Kidney glomerular epithelial cell (primary cell): ENCODE measurements at regions not wholly inside any gene's neighbourhood (a gene's known extent, or its start where the extent isn't known, plus 50 kb on each side); places are given as distances from the start of the nearest gene placed in this dataset.
"Not testable (repeated sequence)": the region's sequence is repeated elsewhere in the genome, so short reads cannot be mapped to it uniquely, and the experiment has no call there.

Source experiments
- DNase-seq: peaks from one replicate; lab custom pipeline; 2025; lab: John Stamatoyannopoulos, UW

DNA sequence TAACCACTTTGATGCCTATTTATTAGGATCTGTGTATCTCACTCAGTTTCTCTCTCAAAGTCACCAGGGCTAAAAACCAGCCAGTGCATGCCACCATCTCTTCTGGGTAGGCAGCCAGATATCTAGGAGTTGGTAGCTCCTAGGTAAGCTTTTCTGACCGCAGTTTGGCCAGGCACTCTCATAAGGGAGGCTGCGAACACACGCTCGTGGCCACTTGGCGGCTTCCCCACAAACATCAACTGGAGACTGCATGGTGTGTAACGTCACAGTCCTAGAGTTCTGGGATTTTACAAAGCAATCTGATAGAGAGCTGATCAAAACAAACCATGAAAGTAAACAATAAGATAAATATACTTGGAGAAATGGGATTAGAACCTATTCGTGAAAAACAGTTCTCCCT is 424.3 kb upstream of the ACVR2A start:
- DNase-seq: no peak

DNA sequence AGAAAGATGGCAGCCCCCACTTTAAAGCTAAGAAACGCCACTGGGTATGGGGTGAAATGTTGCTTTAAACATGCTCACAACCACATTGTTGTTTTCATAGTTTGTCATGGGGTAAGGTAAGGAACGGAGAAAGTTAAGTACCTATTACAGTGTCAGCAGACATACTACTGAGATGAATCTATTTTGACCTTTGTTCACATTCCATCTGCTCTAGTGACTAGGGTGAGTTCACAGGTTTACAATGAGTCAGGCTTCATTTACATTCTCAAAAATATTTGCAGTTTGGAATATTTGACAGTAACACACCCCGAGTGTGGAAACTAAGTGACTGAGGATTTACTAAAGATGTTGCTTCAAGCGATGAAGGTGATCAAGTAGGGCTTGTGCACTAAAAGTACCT is 428.7 kb upstream of the ACVR2A start:
- peak; percentile 69 for DNase-seq

DNA sequence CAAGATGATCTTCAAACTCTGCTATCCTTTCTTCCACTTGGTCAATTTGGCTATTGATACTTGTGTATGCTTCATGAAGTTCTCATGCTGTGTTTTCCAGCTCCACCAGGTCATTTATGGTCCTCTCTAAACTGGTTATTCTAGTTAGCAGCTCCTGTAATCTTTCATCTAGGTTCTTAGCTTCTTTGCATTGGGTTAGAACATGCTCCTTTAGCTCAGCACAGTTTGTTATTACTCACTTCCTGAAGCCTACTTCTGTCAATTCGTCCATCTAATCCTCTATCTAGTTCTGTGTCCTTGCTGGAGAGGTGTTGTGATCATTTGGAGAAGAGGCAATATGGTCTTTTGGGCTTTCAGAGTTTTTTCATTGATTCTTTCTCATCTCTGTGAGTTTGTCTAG is 430.2 kb upstream of the ACVR2A start:
- DNase-seq: not testable (repeated sequence)

DNA sequence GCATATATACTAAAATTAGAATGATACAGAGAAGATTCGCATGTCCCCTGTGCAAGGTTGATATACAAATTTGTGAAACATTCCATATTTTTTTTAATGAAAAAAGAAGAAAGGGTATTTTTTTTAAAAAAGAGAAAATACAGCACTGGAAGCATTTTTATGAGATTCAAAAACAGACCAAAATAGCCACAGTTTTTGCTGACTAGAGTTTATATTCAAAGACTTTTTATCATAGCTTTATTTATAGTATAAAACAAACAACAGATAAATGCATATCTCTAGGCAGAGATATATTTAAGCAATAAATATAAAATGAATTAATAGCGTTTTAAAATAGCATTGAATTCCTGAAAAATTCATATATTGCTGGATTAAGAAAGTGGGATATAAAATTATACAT is 436.5 kb upstream of the ACVR2A start:
- no peak for DNase-seq

DNA sequence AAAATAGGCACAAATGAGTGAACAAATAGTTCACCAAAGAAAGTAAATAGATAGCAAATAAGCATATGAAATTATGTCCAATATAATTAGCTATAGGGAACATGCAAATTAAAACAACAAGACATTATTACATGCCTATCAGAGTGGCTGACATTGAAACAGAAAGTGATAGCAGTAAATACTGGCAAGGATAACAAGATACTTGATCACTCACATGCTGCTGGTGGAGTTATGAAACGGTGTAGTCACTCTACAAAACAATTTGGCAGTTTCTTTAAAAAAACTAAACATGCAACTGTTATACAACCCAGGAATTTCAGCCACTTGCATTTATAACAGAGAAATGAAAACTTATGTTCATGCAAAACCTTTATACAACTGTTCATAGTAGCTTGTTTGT is 439.2 kb upstream of the ACVR2A start:
- DNase-seq: no peak

DNA sequence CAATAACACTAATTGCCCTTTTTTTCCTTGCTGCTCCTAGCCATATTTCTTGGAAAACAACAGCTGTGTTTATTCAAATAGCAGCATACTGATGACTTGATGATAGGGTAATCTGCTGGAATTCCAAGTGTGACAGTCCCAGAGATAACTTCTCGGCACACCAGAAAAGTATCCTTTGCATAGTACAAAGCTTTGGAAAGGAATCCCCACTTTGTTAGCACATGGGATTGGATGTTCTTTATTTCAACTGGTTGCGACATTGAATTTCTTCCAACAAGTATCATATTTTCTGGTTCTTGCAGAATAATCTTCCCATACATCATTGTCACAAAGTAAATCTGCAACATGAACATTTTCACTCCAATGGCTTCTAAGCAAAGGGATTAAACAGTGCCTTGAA is 445.8 kb upstream of the ACVR2A start:
- DNase-seq: no peak

DNA sequence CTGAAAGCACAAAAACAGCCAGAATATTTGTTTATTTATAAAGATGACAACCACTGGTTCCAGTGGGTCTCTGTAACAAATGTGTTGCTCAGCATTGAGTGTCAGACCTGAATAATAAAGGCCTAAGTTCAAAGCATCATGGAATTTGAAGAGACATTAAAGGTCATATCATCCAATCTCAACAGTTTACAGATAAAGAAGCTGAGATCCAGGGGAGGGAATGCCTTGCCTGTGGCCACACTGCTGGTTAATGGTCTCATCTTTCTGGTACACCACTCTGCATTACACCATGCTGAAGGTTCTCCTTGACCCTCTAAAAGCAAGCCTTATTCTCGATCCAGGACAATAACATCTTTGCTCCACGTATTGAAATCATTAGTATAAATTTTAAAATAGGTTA is 446.5 kb upstream of the ACVR2A start:
- no peak for DNase-seq

DNA sequence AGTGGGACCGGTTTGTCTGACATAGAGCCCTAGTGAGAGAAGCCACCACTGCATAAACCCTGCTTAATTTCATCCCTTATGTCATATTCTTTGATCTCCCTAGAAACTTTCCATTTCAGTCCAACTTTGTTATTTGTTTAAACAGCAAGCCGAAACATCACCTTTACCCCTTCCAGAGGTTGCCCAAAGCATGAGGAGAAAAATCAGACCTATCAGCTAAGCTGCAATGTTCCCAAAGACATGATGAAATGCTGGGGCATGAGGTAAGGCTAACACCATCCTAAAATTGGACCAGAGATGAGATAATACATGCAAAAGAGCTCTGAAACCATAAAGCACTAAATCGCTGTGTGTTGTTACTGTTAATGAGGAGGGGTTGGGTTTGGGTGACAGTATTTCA is 447.9 kb upstream of the ACVR2A start:
- no peak for DNase-seq

DNA sequence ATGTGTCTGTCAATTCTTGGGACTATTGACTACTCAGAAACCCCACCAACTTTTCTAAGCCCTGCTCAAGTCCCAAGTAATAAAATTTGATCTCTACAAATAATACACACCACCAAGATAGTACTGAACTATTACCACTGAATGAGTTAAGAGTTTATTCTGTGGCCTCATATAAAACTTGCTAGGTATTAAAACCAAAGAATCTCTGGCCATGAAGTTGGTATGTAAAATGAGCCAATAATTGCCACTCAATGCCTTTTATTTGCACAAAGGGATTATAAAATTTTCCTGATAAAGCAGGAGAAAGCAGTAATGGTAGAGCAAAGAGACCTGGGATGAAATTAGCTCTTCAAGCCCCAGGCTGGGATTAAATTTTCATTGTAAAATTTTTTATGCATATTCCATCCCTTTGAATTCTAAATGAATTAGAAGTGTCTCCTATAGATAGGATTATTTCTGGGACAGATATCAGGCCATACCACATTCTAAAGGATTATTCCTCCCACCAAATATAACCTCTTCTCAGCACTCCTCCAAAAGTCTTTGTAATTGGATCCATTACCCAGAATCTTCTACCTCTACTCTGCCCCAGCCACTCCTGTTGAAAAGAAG is 450.5 kb upstream of the ACVR2A start:
- no peak for DNase-seq

DNA sequence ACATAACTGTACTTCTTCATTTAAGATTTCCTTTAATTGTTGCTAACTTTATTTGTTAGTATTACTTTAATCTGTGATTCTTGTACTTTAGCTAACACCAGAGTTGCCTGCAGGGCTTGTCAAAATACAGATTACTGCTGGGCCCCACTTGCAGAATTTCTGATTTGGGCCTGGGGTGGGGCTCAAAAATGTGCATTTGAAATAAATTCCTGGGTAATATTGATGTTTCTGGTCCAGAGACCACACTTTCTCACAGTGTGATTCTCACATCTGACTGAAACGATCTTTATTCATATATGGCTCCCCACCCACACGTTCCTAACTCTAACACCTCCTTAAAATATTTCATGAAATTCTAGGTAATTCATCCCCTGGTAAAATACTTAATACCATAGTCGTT is 452.6 kb upstream of the ACVR2A start:
- no peak for DNase-seq

DNA sequence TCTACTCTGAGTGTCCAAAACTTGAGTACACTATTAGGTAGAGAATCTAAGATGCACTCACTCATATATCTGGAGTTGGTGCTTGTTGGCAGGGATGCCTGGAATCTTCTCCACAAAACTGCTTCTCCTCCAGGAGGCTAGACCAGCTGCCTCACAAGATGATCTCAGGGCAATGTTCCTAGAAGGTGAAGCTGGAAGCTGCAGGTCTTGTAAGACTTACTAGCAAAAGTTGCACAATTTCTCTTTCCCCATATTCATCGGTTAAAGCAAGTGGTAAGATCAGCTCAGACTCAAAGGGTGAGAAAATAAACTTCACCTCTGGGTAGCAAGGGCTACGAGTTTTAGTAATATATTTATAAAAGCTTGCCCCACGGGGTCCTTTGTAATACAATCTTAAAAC is 454.4 kb upstream of the ACVR2A start:
- no peak for DNase-seq

DNA sequence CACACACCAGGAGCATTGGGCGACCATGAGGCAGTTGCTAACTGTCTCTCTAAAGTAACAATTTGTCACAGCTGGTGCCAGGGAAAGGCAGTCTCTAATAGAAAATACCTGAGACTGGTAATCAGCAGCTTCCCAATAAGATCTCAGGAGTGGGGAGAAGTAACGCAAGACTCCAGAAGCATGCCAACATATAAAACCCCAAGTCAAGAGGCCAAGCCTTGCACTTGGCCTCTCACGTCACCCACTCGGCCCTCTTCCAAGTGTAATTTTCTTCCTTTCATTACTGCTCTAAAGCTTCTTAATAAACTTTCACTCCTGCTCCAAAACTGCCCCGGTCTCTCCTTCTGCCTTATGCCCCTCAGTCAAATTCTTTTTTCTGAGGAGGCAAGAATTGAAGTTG is 455.6 kb upstream of the ACVR2A start:
- DNase-seq: no peak

DNA sequence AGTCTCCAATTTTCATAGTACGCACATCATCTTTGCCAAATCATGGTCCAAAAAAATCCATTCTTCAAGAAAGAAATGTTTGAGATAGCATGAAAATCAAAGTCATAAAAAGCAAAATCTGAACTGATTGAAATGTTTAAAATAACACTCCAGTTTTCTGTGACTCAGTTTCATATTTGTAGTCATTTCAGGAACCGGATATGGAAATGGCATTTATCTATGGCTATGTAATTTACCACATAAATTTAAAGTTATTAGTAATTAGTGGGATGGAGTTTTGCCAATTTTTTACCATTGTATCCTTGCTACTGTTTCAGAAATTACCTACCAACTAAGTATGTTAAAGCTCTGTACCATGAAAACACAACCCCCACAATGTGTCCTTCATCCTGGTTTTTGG is 456.6 kb upstream of the ACVR2A start:
- DNase-seq: no peak

DNA sequence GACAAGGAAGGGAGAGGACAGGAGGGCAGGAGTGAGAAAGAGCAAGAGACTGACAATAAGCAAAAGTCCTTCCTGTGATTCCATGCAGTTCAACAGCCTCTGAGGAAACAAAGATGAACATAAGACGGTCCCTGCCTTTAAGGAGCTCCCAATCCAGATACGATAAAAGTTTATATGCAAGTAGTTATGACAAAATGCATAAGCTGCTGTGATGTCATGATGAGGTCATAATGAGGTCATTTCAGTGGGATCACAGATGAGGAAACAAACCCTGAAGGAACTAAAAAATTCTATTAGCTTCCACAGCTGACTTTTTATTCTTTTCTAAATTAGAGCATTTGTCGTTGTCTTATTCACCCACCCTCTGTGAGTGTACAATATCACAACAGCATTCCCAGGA is 458.5 kb upstream of the ACVR2A start:
- no peak for DNase-seq

DNA sequence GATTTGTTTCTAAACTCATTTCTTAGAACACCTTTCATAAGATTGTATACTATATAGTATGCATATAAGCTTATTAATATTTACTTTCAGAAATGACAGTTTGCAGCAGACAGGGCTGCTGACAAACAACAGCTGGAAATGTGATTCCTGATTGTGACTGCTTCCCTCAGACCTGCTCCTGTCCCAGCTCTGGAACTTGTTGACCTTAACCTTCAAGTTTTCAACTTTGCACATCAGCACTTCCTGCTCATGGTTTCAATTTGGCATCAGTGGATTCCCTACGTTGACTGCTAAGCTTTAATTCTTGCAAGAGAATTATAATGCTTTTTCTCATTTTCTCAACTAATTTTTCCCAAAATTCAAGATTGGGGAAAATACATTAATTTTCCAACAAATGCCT is 459.2 kb upstream of the ACVR2A start:
- no peak for DNase-seq

DNA sequence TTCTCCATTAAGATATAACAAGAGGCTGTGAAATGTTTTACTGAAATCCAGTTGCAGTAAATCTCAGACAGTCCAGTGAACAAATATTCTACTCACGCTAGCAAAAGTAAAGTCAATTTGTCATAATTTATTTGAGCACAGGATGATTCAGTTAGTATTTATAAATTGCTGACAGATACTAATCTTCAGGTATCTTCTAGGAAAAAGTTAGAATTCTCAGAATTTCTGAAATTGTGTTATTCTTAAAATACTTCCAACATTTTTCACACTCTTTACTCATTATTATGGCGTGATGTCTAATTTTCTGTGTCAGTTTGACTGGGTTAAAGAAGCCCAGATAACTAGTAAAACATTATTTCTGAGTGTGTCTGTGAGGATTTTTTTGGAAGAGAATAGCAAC is 460.2 kb upstream of the ACVR2A start:
- no peak for DNase-seq

DNA sequence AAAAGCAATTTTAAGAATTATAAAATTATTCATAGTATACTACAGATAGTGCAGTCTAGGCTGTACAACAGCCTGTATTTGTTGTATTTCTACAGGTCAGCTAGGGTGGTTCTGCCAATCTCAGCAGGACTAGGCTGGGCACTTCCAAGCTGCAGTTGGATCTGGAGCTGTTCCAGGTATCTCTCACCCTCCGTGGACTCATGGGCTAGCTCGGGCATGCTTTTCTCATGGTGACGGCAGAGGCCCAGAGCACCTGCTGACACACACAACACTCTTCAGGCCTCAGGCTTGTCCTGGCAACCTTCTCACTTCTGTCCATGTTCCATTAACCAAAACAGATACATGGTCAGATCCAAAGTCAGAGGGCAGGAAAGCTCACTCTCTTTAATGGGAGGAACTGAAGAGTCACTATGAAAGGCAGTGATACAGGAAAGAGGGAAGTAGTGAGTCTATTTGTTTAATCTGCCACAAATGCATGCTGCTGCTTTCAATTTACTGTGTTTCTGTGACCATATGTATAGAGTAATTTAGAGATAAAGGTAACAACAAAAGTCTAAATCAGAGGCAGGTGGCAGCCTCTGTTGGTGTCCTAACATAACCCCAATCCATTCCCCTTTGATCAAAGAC is 462.4 kb upstream of the ACVR2A start:
- DNase-seq: no peak

DNA sequence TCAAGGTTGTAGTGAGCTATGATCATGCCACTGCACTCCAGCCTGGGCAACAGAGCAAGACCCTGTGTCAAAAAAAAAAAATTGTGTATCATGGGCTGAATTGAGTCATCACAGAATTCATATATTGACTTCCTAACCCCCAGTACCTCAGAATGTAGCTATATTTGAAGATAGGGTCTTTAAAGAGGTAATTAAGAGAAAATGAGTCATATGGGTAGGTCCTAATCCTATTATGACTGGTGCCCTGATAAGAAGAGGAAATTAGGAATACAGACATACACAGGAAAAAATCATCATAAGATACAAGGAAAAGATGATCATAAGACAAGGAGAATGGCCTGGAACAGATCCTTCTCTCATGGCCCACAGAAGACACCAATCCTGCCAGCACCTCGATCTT is 466.4 kb upstream of the ACVR2A start:
- no peak for DNase-seq

DNA sequence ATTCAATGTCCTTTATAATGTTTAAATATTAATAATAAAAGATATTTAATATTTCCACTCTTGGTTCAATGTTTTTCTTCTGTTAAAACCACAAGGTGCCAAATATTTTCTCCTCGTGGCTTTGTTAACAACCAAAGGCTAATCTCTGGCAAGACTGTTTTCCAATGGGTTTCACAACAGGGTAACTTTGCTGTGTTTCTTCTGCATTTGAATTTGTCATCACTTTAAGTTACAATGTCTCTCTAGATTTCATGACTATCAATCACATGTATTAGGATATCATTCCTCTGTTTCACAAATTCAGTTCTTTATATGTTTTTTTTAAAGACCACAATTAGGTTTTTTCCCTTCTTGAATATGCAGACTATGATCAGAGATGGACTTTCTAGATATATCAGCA is 469.8 kb upstream of the ACVR2A start:
- DNase-seq: no peak

DNA sequence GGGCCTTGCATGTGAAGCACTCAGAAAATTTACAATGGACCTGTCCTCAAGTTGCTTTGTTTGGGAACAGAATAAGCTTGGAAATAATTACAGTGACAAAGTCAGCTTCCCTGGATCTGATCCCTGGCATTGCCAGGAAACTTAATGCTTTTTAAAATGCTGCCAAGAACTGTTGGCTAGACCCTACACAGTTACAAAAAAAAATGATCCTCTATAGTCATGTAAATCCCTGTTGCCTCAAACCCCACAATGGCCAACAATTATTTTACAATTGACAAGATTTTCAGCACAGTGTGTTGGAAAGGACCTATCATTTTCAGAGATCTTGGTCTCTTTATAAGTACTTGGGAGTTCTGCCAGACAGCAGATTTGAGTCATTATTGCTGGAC is 470.4 kb upstream of the ACVR2A start:
- no peak for DNase-seq

DNA sequence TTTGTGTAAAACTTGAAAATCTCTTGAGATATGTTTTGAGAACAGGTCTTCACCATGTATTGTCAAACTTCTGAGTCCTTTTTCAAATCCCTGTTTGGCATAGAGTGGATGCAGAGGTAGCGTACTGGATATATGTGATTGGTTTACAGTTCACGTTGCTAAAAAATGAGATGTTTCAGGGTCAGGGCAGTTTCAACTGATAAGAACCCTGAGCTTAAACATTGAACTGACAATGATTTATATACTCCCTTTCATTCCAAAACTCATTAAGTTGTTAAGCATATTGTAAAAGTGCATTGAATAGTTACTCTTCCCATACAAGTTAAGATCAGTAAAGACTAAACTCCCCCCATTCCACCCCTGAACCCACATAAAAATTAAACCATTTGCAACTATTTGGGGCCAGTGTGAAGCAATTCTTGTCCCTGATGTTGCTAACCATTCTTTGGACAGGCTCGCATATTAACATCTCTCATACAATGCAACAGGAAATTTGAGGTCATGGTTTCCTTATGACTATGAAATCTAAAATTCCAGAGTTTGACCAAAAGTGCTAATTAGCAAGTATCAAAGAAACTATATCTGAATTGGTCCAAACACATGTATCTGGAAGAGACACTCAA is 470.9 kb upstream of the ACVR2A start:
- no peak for DNase-seq

DNA sequence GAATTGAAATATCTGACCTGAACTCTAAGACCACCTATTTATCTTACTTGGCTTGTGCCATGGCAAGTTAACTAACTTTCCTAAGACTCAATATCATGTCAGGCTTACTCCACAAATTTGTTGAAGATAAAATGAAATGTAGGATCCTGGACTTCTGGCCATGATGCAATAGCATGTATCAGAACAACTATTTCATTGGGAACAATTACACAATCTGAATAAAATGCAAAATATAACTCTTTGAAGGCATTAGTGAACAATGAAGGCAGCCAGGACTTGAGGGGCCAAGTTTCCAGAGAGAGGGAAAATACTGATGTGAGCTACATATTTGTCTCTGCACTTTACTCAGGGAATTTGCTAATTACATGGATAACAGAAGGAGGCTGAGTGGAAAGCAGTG is 476.5 kb upstream of the ACVR2A start:
- DNase-seq: no peak

DNA sequence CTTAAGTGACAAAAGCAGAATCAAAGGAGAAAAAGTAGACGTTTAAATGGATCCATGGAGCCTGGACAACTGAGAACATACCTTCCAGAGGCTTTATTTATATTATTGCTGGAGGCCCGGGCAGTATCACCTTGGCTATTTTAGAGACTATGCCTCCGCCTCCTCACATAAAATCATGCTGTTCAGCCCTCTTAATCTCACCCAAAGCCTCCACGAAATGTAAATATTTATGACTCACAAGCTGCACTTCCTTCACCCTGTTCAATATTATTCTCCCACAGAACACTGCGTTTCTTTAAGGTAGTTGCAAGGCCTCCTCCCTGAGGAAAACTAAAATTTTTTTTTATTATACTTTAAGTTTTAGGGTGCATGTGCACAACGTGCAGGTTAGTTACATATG is 478.6 kb upstream of the ACVR2A start:
- DNase-seq: no peak

DNA sequence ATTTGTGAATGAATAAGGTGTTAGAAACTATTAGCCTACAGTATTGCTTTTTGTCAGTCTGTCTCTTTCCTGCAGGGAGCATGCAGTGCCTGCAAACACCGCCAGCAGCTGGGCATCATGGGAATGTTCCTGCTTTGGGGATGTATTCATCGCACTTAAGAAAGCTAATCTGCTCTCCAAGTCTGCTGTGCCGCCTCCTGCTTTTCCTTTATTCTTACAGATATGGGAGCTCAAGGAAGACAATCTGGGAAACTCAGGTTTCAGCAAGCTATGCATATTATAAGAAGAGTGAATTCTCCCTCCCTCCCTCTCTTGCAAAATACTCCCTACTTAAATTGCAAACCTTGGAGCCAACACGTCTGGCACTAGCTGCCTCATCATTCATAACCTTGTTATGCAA is 479.2 kb upstream of the ACVR2A start:
- no peak for DNase-seq
